GM21723 (cell line): ENCODE measurements at regions not wholly inside any gene's neighbourhood (a gene's known extent, or its start where the extent isn't known, plus 50 kb on each side); places are given as distances from the start of the nearest gene placed in this dataset.
"Not testable (repeated sequence)": the region's sequence is repeated elsewhere in the genome, so short reads cannot be mapped to it uniquely, and the experiment has no call there.

Source experiments
- ATAC-seq: cut with Tn5 transposase; IDR thresholded peaks from one replicate; pipeline ENCODE4 v1.9.1; 2021; ENCODE audit warnings: mild to moderate bottlenecking, moderate library complexity; ENCODE audit not compliant: unreplicated experiment

GRCh38 chr3:16707260-16707659 is 102.0 kb upstream of the DAZL start:
- ATAC-seq = no peak

GRCh38 chr3:16708285-16708684 is 103.1 kb upstream of the DAZL start:
- no peak for ATAC-seq

GRCh38 chr3:16711691-16712090 is 106.5 kb upstream of the DAZL start:
- not testable (repeated sequence) for ATAC-seq

- ATAC-seq = no peak
Measured at GRCh38 chr3:16715281-16715680, 110.1 kb upstream of the DAZL start.

GRCh38 chr3:16719426-16719825 is 114.2 kb upstream of the DAZL start:
- no peak for ATAC-seq

- no peak for ATAC-seq
Measured at GRCh38 chr3:16720367-16720940, 115.2 kb upstream of the DAZL start.

GRCh38 chr3:16721494-16721893 is 116.3 kb upstream of the DAZL start:
- no peak for ATAC-seq

GRCh38 chr3:16723978-16724377 is 118.8 kb upstream of the DAZL start:
- ATAC-seq = no peak

- no peak for ATAC-seq
Measured at GRCh38 chr3:16724487-16724886, 119.3 kb upstream of the DAZL start.

GRCh38 chr3:16725972-16726371 is 120.7 kb upstream of the DAZL start:
- ATAC-seq = no peak

- ATAC-seq = no peak
Measured at GRCh38 chr3:16728770-16729745, 123.8 kb upstream of the DAZL start.

GRCh38 chr3:16738451-16738850 is 133.2 kb upstream of the DAZL start:
- ATAC-seq = no peak

- ATAC-seq = no peak
Measured at GRCh38 chr3:16739541-16740105, 134.4 kb upstream of the DAZL start.

GRCh38 chr3:16740515-16740914 is 135.3 kb upstream of the DAZL start:
- ATAC-seq = no peak

GRCh38 chr3:16741103-16741758 is 136.0 kb upstream of the DAZL start:
- peak; percentile 47 for ATAC-seq

GRCh38 chr3:16741890-16742289 is 136.7 kb upstream of the DAZL start:
- ATAC-seq = peak; percentile 82

GRCh38 chr3:16743276-16743675 is 138.1 kb upstream of the DAZL start:
- no peak for ATAC-seq

GRCh38 chr3:16759227-16759903 is 125.4 kb upstream of the PLCL2 start:
- ATAC-seq = no peak

- no peak for ATAC-seq
Measured at GRCh38 chr3:16761571-16761970, 123.2 kb upstream of the PLCL2 start.

GRCh38 chr3:16765661-16766060 is 119.1 kb upstream of the PLCL2 start:
- no peak for ATAC-seq

- ATAC-seq = no peak
Measured at GRCh38 chr3:16767006-16767405, 117.7 kb upstream of the PLCL2 start.
